ENCODE measurements at regions not wholly inside any gene's neighbourhood (a gene's known extent, or its start where the extent isn't known, plus 50 kb on each side); places are given as distances from the start of the nearest gene placed in this dataset.
"Not testable (repeated sequence)": the region's sequence is repeated elsewhere in the genome, so short reads cannot be mapped to it uniquely, and the experiment has no call there.

GRCh38 chrX:35622040-35622439, 176.1 kb upstream of the MAGEB16 start:
- DNase-seq (ENCODE audit: low read depth, low spot score) = no peak

DNA sequence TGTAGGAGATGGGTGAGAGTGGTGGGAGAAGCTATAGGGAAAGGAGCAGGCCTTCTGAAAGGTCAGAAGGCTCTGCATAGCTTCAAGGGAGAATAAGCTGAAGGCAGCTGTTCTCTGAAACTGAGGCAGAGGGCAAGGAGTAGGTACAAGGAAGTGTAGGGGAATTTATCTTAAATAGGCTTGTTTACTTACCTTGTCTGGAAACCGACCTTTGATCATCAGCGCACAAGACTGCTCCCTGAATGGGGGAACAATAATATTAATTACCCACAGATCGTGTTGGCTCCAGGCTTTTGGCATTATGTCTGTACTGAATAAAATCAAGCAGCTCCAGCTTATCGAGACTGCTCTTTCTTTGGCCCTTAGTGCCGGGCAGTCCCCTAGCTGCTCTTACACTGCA, 175.5 kb upstream of the MAGEB16 start:
- peak; percentile 14 for DNase-seq (ENCODE audit: low read depth, low spot score)

GRCh38 chrX:35625714-35626113, 172.4 kb upstream of the MAGEB16 start:
- DNase-seq (ENCODE audit: low read depth, low spot score) = no peak

- DNase-seq (ENCODE audit: low read depth, low spot score) = no peak
Observed at GRCh38 chrX:35626124-35626523, 172.0 kb upstream of the MAGEB16 start.

DNA sequence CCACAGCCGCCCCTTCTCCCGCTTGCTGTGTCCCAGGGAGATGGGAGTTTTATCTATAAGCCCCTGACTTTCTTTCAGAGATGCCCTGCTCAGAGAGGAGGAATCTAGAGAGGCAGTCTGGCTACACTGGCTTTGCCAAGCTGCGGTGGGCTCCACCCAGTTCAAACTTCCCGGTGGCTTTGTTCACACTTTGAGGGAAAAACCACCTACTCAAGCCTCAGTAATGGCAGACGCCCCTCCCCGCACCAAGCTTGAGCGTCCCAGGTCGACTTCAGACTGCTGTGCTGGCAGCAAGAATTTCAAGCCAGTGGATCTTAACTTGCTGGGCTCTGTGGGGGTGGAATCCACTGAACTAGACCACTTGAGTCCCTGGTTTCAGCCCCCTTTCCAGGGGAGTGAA, 162.2 kb upstream of the MAGEB16 start:
- not testable (repeated sequence) for DNase-seq (ENCODE audit: low read depth, low spot score)

- peak; percentile 24 for DNase-seq (ENCODE audit: low read depth, low spot score)
Observed at GRCh38 chrX:35664833-35665232, 133.3 kb upstream of the MAGEB16 start.

DNA sequence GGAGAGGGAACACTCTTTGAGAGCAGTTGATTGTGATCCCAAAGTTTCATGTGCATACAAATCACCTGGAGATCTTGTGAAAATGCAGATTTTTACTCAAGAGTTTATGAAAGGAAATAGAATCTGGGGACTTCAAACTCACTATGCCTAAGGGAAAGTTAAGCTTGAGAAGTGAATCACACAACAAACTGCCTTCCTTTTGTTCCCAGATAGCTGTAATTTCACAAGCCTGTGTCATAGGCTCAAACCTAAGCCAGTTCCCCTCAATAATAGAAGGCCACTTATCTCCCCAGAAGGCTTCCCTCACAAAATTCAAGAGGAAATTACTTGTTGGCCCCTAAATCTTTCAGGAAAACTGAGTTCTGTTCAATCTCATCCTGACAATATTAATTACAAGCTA, 132.8 kb upstream of the MAGEB16 start:
- DNase-seq (ENCODE audit: low read depth, low spot score) = peak; percentile 50

GRCh38 chrX:35670889-35671288, 127.3 kb upstream of the MAGEB16 start:
- no peak for DNase-seq (ENCODE audit: low read depth, low spot score)

DNA sequence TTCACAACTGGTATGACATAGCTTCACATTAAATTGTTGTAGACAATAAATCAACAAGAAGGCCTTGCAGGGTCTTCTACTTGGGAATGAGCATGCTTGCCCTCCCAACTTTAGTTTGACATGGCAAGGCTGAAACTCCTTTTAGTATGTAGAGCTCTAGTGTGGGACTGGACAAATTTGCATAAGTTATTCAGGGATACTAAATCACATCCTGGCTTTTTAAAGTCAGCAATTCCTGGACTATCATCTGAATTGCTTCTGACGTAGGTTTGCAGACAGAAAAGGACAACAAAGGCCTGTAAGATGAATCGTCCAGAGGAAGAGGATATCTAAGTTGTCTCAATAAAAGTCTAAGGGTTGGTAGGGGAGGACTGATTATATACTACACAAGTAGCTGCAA, 123.0 kb upstream of the MAGEB16 start:
- no peak for DNase-seq (ENCODE audit: low read depth, low spot score)

DNA sequence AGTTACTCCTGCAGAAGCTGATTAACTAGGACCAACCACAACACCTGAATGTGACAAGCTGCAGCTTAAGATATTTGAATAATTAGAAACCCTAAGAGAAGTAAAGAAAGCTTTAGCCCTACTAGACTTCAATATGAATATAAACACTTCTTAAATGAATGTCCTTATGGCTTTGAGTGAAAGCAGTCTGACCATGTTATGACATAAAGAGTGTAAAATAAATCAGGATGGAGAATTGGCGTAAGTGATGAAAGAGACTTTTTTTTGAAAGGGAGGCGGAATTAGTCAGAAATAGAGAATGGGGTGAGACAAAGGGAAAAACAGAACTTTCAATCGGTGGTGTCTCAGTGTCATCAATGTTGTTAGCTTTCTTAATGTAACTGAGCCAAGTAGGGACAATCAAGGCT, 117.2 kb upstream of the MAGEB16 start:
- no peak for DNase-seq (ENCODE audit: low read depth, low spot score)

DNA sequence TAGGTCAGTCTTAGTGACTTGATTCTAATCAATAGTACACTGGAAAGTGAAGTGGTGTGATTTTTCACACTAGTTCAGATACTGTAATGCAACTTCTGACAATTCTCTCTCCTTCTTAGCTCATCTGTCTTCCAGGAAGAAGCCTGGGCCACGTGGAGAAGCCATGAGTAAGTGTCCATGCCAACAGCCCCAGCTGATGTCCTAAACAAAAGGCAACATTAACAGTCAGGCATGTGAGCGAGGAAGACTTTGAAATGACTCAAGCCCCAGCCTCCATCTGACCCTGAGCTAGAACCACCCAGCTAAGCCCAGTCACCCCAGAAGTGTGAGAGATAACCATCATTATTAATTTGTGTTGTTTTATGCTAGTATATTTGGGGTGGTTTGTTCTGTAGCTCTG, 115.7 kb upstream of the MAGEB16 start:
- no peak for DNase-seq (ENCODE audit: low read depth, low spot score)

DNA sequence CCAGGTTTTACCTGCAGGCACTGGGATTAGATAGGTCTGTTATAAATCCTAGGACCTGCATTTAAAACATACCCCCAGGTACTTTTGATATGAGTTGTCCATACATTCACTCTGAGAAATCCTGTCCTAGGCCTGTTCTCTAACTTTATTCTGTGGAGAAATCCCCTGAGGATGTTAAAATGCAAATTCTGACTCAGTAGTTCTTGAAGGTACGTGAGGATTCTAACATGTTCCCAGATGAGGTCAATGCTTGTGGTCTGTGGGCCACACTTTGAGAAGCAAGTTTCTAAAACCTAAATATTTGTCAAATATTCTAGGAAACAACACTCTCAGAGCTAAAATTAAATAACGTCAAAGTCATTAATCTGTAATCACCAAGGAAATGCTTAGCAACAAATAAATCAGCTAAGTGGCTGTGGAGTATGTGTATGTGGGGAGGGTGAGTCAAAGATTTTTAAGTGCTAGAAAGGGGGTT, 101.3 kb upstream of the MAGEB16 start:
- no peak for DNase-seq (ENCODE audit: low read depth, low spot score)

DNA sequence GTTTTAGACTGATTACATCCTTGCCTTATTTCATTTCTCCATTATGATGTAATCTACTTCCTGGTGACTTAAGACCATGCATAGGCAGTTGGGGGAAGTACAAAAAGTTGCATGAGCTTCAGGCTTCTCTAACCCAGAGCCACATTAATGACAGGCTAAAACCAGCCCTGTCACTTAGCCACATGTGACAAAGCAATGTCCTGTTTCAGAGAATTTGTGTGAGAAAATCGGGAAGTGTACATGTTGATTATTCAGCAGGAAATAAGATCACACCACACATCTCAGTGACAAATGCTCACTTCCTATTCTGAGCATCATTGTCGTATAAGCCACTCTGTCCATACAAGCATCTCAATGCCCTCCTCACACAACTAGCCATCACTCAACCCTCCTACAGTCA, 98.5 kb upstream of the MAGEB16 start:
- DNase-seq (ENCODE audit: low read depth, low spot score) = no peak

GRCh38 chrX:35700121-35700520, 98.0 kb upstream of the MAGEB16 start:
- DNase-seq (ENCODE audit: low read depth, low spot score) = no peak

DNA sequence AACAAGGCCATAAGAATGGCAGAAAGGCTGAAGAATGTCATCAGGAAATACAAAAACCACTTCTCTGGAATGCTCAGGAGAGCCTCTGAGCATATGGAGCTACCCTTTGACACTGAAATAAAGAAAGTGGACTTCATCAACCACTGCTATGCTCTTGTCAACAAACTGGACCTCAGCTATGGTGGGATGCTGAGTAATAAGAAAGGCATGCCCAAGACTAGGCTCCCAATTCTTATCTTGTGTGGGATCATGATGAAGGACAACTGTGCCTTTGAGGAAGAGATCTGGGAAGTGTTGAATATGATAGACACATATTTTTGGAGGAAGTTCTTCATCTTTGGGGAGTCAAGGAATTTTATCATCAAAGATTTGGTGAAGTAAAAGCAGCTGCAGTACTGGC, 86.9 kb upstream of the MAGEB16 start:
- no peak for DNase-seq (ENCODE audit: low read depth, low spot score)

DNA sequence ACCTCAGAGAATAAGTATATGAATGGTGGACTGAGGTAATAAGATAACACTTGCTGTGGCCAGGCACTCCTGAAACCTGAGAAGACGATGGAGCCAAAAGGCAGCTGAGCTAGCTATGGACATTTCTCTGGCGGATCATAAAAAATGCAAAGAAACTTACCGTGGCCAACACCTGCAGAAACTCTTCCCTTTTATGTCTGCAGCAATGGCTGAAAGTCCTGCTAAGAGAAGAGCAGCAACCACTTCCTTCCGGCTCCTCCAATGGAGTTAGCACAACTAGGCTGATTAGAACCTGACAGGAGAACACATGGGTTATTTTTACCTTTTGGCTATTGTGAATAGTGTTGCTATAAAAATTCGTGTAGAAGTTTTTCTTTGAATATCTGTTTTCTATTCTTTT, 76.0 kb upstream of the MAGEB16 start:
- DNase-seq (ENCODE audit: low read depth, low spot score) = no peak

DNA sequence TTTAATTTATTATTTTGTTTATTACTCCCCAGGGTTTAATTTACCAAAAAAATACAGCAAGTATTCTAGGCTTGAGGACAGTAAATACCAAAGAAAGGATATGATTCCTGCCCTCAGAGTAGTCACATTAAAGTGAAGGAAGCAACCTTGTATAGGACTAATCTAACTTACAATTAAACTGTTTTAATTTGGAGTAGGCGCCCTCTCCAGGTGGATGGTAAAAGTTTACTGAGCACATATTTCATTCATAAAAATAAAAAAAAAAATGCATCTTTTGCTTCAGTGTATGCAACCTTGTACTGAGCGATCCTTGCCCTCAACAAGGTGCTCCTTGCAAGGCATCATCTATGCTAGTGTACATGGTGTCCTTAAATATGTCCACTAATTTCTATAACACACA, 72.0 kb upstream of the MAGEB16 start:
- no peak for DNase-seq (ENCODE audit: low read depth, low spot score)

DNA sequence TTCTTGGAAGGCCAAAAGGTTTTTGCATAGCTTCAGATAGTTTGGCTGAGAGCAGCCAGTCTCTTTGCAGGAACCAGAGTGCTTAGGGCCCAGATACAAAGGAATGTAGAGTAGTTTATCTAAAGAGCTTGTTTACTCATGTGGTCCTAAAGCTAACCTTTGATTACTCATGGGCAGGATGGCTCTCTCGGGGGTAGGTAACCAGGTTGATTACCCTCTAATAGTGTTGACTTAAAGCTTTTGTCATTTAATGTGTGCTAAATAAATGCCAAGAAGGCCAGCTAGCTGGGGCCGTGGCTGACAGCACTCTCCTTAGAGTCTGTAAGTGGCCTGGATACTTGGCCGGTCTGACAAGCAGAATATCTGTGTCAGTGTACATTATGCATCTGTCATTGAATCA, 69.7 kb upstream of the MAGEB16 start:
- DNase-seq (ENCODE audit: low read depth, low spot score) = peak; percentile 72

DNA sequence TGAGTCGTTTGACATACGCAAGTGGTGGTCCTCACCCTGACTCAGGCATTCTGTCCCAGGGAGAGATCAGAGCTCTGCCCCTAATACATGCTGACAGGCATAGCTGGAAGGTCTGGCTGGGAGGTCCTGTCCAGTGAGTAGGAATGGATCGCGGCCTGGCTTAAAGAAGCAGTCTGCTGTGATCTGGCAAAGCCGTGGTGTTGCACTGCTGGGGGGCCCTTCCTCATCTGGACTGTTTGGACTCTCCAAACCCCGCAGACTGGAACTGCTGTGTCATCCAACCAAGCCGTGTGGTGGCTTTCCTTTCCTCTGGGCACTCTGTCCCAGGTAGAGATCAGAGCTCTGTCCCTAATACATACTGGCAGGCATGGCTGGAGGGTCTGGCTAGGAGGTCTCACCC, 64.3 kb upstream of the MAGEB16 start:
- DNase-seq (ENCODE audit: low read depth, low spot score) = peak; percentile 20

GRCh38 chrX:35741142-35741541, 57.0 kb upstream of the MAGEB16 start:
- no peak for DNase-seq (ENCODE audit: low read depth, low spot score)

- no peak for DNase-seq (ENCODE audit: low read depth, low spot score)
Observed at GRCh38 chrX:35743331-35743730, 54.8 kb upstream of the MAGEB16 start.

All from ELF-1 (cell line).